ENCODE measurements at regions not wholly inside any gene's neighbourhood (a gene's known extent, or its start where the extent isn't known, plus 50 kb on each side); places are given as distances from the start of the nearest gene placed in this dataset.
"Not testable (repeated sequence)": the region's sequence is repeated elsewhere in the genome, so short reads cannot be mapped to it uniquely, and the experiment has no call there.

DNA sequence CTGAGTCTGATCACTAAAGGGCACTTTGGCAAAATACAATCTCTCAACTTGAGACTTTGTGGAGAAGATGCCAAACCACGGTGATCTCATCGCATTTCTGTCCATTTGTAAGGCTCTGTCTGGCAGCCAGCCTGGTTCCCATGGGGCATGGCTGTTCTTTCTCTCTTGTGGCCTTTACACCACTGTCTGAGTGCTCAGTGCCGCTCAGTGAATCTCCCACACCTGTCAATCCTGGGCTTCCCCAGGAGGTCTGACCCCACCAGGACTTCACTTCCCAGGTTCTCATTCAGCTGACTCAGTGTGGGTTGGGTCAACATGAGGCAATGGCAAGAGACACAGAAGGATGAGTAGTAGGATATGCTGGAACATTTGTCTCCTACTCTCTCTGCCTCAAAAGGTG, 96.8 kb upstream of the TRIB2 start:
- DNase-seq (ENCODE audit: low spot score) = no peak

DNA sequence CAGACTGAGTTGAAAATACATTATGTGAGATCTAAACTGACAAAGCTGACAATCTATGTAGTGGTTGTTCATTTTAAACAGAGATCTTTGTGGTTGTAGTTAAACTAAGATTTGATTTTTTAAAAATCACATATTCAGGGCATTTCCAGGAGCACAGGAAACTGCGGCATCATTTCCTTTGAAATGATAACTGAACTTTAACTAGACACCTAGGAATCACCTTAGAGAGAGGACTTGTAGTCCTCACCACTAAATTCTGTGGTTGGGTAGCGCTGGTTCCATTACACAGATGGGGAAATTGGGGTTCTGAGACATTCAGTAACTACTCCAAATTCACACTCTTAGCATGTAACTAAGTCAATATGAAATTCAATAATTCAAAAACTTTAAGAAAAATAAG, 96.0 kb upstream of the TRIB2 start:
- DNase-seq (ENCODE audit: low spot score) = no peak

DNA sequence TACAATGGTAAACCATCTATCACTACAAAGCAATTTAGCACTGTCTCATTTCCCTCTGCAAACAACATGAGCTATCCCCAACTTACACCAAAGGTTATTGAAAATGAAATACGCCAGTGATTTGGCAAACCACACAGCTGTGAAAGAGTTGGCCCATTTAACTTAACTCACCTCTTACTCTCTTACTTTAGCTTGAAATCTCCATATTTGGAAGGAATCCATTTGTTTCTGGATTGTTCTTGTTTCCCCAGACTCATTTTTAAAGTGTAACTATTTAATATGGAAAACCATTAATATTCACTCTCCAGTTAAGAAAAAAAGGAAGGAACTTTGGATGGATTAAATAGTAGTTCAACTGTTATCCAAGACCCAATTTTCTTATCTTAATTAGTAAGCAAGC, 93.7 kb upstream of the TRIB2 start:
- no peak for DNase-seq (ENCODE audit: low spot score)

DNA sequence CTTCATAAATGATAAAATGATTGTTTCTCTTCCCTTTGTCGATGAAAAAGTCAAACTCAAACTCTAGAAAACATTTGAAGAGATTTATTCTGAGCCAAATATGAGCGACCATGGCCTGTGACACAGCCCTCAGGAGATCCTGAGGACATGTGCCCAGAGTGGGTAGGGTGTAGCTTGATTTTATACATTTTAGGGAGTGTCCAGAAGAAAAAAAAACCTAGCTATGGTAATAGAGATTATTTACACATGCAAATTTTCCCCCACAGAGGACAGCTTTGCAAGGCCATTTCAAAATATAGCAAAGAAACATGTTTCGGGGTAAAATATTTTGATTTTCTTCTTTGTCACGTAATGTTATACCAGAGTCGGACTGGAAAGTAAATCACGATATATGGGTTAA, 92.4 kb upstream of the TRIB2 start:
- DNase-seq (ENCODE audit: low spot score) = no peak

DNA sequence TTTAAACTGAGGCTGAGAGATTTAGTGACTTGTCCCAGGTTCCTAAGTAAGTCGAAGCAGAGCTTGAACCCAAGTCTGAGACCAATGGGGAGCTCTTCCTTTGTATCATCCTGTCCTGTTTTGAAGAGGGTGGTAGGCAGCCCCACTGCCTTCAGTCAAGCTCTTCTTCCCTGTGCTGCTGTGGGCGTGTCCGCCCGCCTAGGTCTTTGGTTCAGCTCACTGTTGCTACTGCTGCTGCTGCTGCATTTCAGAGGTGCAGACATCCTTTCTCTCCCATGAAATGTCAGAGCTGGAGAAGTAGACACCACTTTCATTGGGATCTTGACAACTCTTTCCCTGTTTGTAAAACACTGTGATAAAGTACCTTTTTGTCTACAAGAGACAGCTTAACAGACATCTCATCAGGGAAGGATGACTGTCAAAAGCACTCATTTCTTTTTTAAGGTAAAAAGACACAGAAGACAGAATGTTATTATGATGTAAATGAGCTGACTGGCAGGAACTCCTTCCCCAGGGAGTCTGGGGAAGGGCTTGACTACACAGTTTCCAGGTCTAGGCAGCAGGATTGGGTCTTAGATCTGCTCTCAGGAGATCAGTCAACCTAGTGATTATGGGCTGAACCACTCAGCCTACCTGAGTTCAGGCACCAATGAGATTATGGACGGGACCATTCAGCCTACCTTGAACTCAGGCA, 91.7 kb upstream of the TRIB2 start:
- no peak for DNase-seq (ENCODE audit: low spot score)

DNA sequence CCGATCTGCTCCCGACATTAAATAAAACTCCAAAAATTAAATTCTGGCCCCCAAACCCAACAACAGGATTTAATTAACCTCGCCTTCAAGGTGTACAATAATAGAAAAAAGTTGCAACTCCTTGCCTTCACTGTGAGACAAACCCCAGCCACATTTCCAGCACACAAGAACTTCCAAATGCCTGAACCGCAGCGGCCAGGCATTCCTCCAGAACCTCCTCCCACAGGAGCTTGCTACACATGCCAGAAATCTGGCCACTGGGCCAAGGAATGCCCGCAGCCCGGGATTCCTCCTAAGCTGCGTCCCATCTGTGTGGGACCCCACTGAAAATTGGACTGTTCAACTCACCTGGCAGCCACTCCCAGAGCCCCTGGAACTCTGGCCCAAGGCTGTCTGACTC, 88.2 kb upstream of the TRIB2 start:
- DNase-seq (ENCODE audit: low spot score) = not testable (repeated sequence)

DNA sequence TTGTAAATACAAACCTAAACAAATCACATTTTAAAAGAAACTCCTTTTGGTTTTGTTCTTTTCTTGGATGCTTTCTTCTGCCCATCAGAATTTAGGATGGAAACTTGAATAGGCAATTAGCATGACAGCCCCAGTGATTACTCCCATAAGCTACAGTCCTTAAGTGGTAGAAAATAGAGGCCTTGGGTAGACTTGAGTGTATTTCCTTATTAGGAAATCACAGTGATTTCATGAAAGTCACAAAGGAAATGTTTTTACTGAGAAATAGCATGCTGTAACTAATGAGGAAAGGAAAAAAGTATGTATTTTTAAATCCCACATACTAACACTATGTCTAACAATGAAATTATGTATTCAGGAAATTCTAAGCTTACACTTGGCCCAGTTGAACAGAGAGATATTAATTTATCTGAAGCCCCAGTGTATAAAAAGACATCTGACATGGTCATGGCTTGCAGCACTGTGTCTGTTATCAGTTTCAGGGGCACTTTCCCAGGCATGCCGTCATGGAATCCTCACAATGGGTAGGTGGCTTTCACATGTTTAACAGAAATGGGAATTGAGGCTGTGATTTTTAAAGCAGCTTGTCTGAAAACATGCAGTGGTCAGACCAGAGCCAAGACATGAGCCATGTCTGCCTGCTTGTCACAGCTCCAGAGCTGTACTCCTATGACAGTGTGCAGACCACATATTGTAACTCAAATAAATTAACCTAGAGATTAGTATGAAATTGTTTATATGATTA, 79.7 kb upstream of the TRIB2 start:
- DNase-seq (ENCODE audit: low spot score) = no peak

DNA sequence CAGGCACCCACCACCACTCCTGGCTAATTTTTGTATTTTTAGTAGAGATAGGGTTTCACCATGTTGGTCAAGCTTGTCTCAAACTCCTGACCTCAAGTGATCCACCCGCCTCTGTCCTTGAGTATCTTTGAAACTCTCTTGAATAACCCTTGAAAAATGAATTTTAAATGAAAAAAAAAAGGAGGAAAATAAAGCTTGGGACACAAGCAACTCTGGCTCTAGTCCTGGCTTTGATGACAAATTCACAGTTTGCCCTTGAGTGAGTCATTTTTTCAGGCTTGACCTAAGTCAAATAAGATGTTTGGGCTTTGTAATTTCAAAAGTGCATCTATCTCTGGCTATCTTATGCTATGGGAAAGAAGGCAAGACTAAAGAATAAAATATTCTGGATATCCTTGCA, 79.0 kb upstream of the TRIB2 start:
- DNase-seq (ENCODE audit: low spot score) = no peak

DNA sequence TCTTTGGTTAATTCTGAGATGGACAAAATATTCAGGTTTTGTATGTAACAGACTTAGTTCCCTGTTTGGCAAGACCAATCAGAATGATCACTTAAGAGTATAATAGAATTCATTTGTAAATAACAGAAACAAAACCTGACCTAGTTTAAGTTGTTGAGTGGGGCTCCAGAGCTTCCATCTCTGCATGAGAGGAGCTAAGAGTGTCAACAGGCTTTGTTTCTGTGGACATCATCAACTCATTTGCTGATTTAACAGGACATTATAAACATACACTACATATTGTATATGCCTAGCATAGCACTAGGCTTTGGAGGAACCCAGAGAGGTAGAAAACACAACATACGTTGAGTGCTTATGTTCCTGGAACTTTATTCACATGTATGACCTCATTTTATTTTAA, 75.3 kb upstream of the TRIB2 start:
- DNase-seq (ENCODE audit: low spot score) = no peak

DNA sequence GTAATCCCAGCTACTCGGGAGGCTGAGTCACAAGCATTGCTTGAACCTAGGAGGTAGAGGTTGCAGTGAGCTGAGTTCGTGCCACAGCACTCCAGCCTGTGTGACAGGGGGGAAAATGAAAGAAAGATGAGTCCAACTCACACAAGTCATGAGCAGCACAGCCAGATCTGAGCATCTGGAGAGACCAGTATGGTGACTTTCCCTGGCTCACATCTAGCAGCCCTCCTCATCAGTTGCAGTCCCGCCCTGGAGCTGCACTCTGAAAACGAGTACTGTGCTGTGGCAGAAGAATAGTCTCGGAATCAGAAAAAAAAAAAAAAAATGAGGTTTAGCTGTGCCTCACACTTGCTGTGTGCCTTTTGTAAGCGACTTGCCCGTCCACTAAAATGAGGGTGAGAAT, 74.4 kb upstream of the TRIB2 start:
- no peak for DNase-seq (ENCODE audit: low spot score)

DNA sequence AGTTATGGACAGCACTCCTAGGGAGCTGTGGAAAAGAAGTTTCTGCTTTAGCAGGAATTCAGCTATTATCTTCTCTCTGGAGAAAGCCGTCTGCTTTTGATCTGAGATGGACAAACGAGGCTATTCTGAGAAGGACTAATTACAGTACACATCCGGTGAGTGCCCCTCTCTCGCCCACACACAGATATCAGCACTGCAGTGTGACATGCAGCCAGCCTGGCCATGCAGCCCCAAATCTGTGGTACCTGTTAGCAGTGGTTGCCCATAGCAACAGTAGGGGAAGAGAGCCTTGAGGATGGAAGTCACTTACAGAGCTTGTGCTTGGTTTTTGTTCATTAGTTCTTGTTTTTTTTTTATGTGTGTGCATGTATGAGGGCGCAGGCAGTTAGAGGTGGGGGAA, 73.9 kb upstream of the TRIB2 start:
- DNase-seq (ENCODE audit: low spot score) = no peak

DNA sequence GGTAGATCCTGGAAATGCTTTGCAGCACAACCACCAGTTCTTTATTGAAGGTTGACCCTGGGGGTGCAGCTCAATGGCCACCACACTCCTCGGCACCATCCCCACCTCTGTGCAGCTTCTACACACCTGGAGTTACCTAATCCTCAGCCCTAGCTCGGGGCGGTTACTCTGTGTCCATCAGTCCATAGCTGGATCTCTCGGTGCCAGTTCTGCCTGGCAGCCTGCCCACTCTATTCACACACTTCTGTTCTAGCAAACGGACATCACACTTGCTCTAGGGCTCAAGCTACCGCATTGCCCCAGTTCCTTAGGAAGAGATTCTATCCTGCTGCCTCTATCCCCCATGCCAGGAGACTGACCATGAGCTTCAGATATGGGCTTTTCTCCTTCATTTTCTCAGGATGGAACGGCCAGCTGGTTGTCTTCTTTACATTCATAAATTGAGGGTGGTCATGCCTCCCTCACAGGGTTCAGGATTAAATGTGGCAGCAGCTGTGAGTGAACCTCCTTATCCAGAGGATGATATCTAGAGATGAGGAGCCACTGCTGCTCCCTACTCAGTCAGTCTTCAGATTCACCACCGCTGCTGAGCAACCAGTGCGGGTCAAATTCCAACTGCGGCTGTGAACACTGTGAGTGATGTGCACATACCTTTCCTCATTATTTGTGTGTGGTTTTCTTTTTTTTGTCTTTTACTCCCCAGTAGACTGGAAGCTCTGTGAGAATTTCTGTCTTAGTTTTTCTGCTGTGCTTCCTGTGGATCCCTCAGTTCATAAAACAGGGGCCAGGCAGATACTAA, 66.9 kb upstream of the TRIB2 start:
- no peak for DNase-seq (ENCODE audit: low spot score)

DNA sequence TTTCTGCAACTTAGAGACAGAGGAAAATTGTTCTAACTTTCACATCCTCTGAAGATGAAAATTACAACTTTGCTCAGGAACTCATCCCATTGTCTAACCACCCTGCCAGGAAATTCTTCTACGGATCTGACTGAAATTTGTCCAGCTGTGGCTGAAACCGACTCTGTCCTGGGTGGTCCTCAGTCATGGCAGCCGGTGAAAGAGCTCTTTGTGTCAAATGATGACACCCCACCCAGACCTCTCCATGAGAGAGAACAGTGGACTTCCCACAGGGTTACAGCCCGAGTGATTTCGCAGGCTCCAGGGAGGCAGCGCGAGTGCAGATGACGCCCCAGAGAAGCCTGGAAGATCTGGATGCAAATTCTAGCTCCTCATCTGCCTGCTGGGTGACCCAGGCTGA, 65.1 kb upstream of the TRIB2 start:
- no peak for DNase-seq (ENCODE audit: low spot score)

DNA sequence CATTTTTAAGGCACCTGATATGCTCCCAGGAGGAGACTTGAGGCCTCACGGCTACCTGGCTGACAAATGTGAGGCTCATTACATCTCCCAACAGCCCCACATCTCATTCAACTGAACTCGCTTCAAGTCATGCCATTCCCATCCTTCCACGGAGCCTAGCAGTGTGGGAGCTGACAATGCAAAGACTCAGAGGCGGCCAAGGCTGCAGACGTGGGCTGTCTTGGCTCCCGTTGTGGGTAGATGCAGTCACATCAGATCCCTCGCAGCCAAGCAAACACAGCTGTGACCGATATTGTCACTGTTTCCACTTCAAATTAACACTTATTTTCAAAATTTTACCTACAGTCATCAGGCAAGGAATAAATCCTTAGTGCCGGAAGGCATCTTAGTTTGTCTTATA, 64.0 kb upstream of the TRIB2 start:
- no peak for DNase-seq (ENCODE audit: low spot score)

DNA sequence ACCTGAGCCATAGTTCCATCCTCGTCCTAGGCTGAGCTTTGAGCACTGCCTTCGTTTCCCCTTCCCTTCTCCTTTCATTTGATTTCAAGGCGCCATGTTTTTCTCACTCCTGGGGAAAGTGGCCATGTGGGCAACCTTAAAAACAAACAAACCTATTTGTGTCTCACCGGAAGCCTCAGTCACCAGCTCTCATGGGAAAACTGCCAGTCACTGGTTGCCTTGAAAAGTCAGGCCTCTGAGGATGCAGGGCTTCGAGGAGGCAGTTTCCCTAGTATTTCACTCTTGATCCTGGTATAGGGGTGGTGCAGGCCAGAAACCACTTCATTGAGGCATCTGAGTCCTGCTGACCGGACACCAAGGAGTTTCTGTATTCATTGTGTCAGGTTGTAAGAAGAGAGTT, 59.2 kb upstream of the TRIB2 start:
- no peak for DNase-seq (ENCODE audit: low spot score)

DNA sequence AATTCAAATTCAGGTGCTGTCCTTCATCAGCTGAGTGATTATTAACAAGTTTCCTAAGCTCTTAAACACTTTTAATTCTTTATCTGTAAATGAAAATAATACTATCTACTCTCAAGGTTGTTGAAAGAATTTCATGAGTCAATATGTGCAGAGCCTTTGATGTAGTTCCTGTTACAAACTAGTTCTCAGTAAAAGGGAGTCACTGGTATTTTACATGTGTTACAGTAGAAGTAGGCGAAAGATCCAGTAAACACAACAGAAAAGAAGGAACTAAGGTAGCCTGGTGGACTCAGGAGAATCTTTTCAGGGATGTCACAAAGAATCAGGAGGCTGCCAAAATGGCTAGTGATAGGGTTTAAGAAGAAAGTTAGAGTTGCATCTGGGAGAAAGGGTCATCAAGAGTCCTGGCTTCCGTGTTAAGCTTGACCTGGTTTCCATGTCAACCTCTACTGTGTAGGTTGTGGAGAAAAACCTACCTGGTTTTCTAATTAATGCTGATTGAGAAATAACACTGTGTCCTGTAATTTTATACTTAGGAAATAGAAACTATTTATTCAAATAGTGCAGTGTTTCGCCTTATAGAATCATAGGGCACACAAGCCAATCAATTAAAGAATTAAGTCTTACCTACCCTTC, 58.3 kb upstream of the TRIB2 start:
- no peak for DNase-seq (ENCODE audit: low spot score)

DNA sequence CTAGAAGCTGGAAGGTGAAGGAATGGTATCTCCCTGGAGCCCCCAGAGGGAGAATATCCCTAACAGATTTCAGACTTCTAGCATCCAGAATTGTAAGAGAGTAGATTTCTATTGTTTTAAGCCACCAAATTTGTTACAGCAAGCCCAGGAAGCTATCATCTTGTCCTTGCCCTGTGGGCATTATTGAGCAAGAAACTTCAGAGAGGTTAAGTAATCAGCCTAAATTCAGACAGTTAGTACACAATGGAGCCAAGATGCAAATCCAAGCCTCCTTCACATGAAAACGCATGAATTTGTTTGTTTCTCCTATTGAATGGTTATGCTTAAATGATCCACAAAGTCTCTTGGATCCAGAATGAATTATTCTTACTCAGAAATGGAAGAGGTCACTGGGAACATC, 55.2 kb upstream of the TRIB2 start:
- DNase-seq (ENCODE audit: low spot score) = no peak

DNA sequence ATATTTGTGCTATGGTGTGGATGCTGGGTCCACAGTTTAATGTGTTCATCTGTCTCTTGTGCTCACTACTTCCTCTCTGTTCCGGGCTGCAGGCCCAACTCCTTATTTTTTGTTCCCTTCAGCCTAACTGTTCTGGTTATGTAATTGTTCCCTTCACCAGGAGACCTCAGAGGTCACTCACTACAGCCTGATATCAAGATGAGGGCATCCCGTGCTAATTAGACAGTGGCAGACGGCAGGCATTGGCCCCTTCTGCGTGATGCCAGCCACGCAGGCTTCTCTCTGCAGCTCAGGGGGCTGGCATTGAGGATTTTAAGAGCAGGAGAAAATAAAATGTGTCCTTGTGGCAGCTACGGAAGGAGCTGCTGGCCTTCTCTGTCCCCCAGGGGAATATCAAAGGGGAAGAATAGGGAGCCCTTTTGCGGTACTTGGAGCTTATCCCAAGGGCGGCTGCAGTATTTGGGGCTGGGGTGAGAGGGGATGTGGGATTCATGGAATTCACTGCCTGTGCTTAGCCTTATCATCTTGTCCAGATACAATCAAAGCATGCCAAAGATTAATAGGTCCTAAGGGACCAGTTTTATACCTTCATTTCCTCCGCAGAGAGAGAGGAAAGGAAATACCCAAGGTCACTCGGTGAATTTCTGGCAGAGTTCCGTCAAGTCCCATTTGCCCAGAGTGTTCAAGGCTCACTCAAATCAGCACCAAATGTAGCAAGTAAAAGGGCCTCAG, 53.3 kb upstream of the TRIB2 start:
- no peak for DNase-seq (ENCODE audit: low spot score)

DNA sequence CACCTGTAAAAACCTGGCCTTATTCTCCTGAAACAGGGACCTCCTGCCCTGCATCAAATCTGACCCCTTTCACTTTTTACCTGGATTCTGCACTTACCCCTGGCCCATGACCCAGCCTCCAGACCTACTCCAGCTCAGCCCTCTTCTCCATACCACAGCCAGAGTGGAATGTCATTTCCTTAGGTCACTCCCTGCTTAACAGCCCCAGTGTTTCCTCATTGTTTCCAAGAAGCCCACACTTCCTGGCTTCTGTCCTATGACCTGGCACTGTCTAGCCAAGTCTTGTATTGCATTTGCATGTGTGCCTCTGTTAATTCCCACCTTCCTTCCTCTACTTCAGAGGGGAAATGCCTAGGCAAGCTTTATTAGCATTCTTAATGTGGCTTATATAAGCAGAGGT, 51.4 kb upstream of the TRIB2 start:
- no peak for DNase-seq (ENCODE audit: low spot score)

DNA sequence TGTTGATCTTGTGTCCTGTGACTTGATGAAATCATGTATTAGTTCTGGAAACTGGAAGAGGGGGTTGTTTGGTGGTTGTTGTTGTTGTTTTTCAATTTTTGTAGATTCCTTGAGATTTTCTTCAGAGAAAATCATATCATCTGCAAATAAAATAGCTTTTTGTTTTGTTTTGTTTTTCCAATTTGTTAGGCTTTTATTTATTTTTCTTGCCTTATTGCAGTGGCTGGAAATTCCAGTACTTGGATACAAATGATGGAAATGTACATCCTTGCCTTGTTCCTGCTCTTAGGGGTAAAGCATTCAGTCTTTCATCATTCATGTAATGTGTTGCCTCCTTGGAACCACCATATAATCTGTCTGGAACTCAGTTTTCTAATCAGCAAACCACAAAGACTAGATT, 50.3 kb upstream of the TRIB2 start:
- no peak for DNase-seq (ENCODE audit: low spot score)

Data from hematopoietic multipotent progenitor cell treated with erythropoietin and hydrocortisone succinate and interleukin-3 and kit ligand, for 15 days (in vitro differentiated cells).